ENCODE measurements at regions not wholly inside any gene's neighbourhood (a gene's known extent, or its start where the extent isn't known, plus 50 kb on each side); places are given as distances from the start of the nearest gene placed in this dataset.

- H3K9ac ChIP-seq (ENCODE audit: low read depth, low read length, poor library complexity, severe bottlenecking): no peak overlapping the region
Measured at GRCh38 chr22:49564666-49565515, 262.8 kb downstream of the BRD1 start.

GRCh38 chr22:49564054-49564453, 263.6 kb downstream of the BRD1 start:
- no peaks in the 10 kb centered on the region for H4K20me1 ChIP-seq (ENCODE audit: insufficient read depth, low read length, poor library complexity, severe bottlenecking)
- H3K9me2 ChIP-seq (replicated peaks; ENCODE audit: low read depth, low read length): no peaks in the 10 kb centered on the region
- no peaks in the 10 kb centered on the region for H3K36me3 ChIP-seq (ENCODE audit: insufficient read depth, low read length)
- H3K9me3 ChIP-seq (ENCODE audit: insufficient read depth, low read depth, low read length): no peaks in the 10 kb centered on the region
- peaks cover 15% of the 10 kb centered on the region; the same call in 1 of the 2 replicates for H3K79me2 ChIP-seq (ENCODE audit: insufficient read depth, low read length)
- no peak for TF ChIP-seq EZH2phosphoT487 (IDR thresholded peaks at IDR 0.05; ENCODE audit: borderline replicate concordance)
- TF ChIP-seq, protein P1, sequence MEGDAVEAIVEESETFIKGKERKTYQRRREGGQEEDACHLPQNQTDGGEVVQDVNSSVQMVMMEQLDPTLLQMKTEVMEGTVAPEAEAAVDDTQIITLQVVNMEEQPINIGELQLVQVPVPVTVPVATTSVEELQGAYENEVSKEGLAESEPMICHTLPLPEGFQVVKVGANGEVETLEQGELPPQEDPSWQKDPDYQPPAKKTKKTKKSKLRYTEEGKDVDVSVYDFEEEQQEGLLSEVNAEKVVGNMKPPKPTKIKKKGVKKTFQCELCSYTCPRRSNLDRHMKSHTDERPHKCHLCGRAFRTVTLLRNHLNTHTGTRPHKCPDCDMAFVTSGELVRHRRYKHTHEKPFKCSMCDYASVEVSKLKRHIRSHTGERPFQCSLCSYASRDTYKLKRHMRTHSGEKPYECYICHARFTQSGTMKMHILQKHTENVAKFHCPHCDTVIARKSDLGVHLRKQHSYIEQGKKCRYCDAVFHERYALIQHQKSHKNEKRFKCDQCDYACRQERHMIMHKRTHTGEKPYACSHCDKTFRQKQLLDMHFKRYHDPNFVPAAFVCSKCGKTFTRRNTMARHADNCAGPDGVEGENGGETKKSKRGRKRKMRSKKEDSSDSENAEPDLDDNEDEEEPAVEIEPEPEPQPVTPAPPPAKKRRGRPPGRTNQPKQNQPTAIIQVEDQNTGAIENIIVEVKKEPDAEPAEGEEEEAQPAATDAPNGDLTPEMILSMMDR (conservative IDR thresholded peaks at IDR 0.05; ENCODE audit: low read length): no peak
- no peaks in the 10 kb centered on the region for H3F3A ChIP-seq (ENCODE audit: low read depth)
- H2AFZ ChIP-seq (ENCODE audit: low read length): no peak overlapping the region
- no peaks in the 10 kb centered on the region for H3K4me1 ChIP-seq (ENCODE audit: insufficient read depth, low read length, poor library complexity, severe bottlenecking)
- no peak overlapping the region for H3K9ac ChIP-seq (ENCODE audit: low read depth, low read length, poor library complexity, severe bottlenecking)
- no peak overlapping the region for H3K4me2 ChIP-seq (ENCODE audit: low read depth, low read length, poor library complexity, severe bottlenecking)
- H3K4me3 ChIP-seq (ENCODE audit: low read length, poor library complexity, severe bottlenecking): no peak overlapping the region
- H3K27me3 ChIP-seq (ENCODE audit: insufficient read depth, low read length, poor library complexity, severe bottlenecking): no peaks in the 10 kb centered on the region

More at GRCh38 chr22:49564666-49565515, 262.8 kb downstream of the BRD1 start:
- Histone ChIP-seq H3K27me3 (ENCODE audit: insufficient read depth, low read length, poor library complexity, severe bottlenecking) (no peaks in the 10 kb centered on the region), H3K9me3 (ENCODE audit: insufficient read depth, low read depth, low read length) (no peaks in the 10 kb centered on the region), H3K4me1 (ENCODE audit: insufficient read depth, low read length, poor library complexity, severe bottlenecking) (no peaks in the 10 kb centered on the region), H3K36me3 (ENCODE audit: insufficient read depth, low read length) (no peaks in the 10 kb centered on the region), H2AFZ (ENCODE audit: low read length) (no peak overlapping the region), H4K20me1 (ENCODE audit: insufficient read depth, low read length, poor library complexity, severe bottlenecking) (no peaks in the 10 kb centered on the region), H3K79me2 (ENCODE audit: insufficient read depth, low read length) (peaks cover 15% of the 10 kb centered on the region; the same call in 1 of the 2 replicates), H3K4me2 (ENCODE audit: low read depth, low read length, poor library complexity, severe bottlenecking) (no peak overlapping the region), H3K9me2 (replicated peaks; ENCODE audit: low read depth, low read length) (no peaks in the 10 kb centered on the region), H3K4me3 (ENCODE audit: low read length, poor library complexity, severe bottlenecking) (no peak overlapping the region), H3F3A (ENCODE audit: low read depth) (no peaks in the 10 kb centered on the region)
- TF ChIP-seq, protein P1 (conservative IDR thresholded peaks at IDR 0.05; ENCODE audit: low read length): no peak
- no peak for TF ChIP-seq EZH2phosphoT487 (IDR thresholded peaks at IDR 0.05; ENCODE audit: borderline replicate concordance)

- Histone ChIP-seq H3K4me2 (ENCODE audit: low read depth, low read length, poor library complexity, severe bottlenecking) (no peak overlapping the region), H2AFZ (ENCODE audit: low read length) (no peak overlapping the region), H3K4me1 (ENCODE audit: insufficient read depth, low read length, poor library complexity, severe bottlenecking) (no peaks in the 10 kb centered on the region), H3K36me3 (ENCODE audit: insufficient read depth, low read length) (no peaks in the 10 kb centered on the region), H3K27me3 (ENCODE audit: insufficient read depth, low read length, poor library complexity, severe bottlenecking) (no peaks in the 10 kb centered on the region), H4K20me1 (ENCODE audit: insufficient read depth, low read length, poor library complexity, severe bottlenecking) (no peaks in the 10 kb centered on the region), H3F3A (ENCODE audit: low read depth) (no peaks in the 10 kb centered on the region), H3K9me2 (replicated peaks; ENCODE audit: low read depth, low read length) (no peaks in the 10 kb centered on the region), H3K9ac (ENCODE audit: low read depth, low read length, poor library complexity, severe bottlenecking) (no peak overlapping the region), H3K79me2 (ENCODE audit: insufficient read depth, low read length) (peaks cover 15% of the 10 kb centered on the region; the same call in 1 of the 2 replicates), H3K9me3 (ENCODE audit: insufficient read depth, low read depth, low read length) (no peaks in the 10 kb centered on the region), H3K4me3 (ENCODE audit: low read length, poor library complexity, severe bottlenecking) (no peak overlapping the region)
- TF ChIP-seq, protein P1 (conservative IDR thresholded peaks at IDR 0.05; ENCODE audit: low read length): no peak
- TF ChIP-seq EZH2phosphoT487 (IDR thresholded peaks at IDR 0.05; ENCODE audit: borderline replicate concordance): no peak
Measured at GRCh38 chr22:49562685-49563249, 264.9 kb downstream of the BRD1 start.
